HepG2 (cell line): ENCODE measurements at regions not wholly inside any gene's neighbourhood (a gene's known extent, or its start where the extent isn't known, plus 50 kb on each side); places are given as distances from the start of the nearest gene placed in this dataset.

Experiments
- FOXK2 ChIP-seq: fragments of 450-650 bp; IDR thresholded peaks from 2 replicates; pipeline ENCODE4 v1.6.1; 2016
- FOXO1 ChIP-seq: sonication (generic); formaldehyde crosslinking; IDR thresholded peaks from 2 replicates; pipeline ENCODE4 v1.4.0; 2020; ENCODE audit warnings: missing genetic modification reagents
- GFI1 ChIP-seq: sonication (generic); formaldehyde crosslinking; IDR thresholded peaks from 2 replicates; pipeline ENCODE4 v1.5.0; 2020; ENCODE audit warnings: missing genetic modification reagents, mild to moderate bottlenecking, borderline replicate concordance
- GTF3A ChIP-seq: sonication (generic); formaldehyde crosslinking; conservative IDR thresholded peaks from 2 replicates; pipeline ENCODE4 v1.4.0; 2020; ENCODE audit warnings: mild to moderate bottlenecking, missing genetic modification reagents
- HDAC2 ChIP-seq: sonication (generic); formaldehyde crosslinking; IDR thresholded peaks from 2 replicates; pipeline ENCODE4 v1.4.0; 2020; ENCODE audit warnings: missing genetic modification reagents
- HMG20B ChIP-seq: conservative IDR thresholded peaks from 2 replicates; pipeline ENCODE4 v1.6.1; 2016; ENCODE audit warnings: missing genetic modification reagents, missing compliant biosample characterization
- PCBP1 ChIP-seq: fragments of 200-400 bp; formaldehyde crosslinking; IDR thresholded peaks from 2 replicates; pipeline ENCODE4 v1.6.1; 2017; ENCODE audit warnings: mild to moderate bottlenecking, low read depth, low read length, borderline replicate concordance
- RXRA ChIP-seq: sonication (generic); formaldehyde crosslinking; IDR thresholded peaks from 2 replicates; pipeline ENCODE4 v1.5.1; 2020; ENCODE audit warnings: missing genetic modification reagents
- U2AF2 ChIP-seq: fragments of 200-400 bp; formaldehyde crosslinking; IDR thresholded peaks from 2 replicates; pipeline ENCODE4 v1.6.1; 2017; ENCODE audit warnings: low read depth, mild to moderate bottlenecking, low read length
- ZEB1 ChIP-seq: IDR thresholded peaks from 2 replicates; pipeline ENCODE4 v1.6.1; 2012; ENCODE audit warnings: mild to moderate bottlenecking, low read depth, inconsistent platforms; ENCODE audit not compliant: insufficient replicate concordance
- ZFP82 ChIP-seq: sonication (generic); formaldehyde crosslinking; IDR thresholded peaks from 2 replicates; pipeline ENCODE4 v1.5.1; 2020; ENCODE audit warnings: mild to moderate bottlenecking, missing genetic modification reagents, borderline replicate concordance
- ZFP90 ChIP-seq: sonication (generic); formaldehyde crosslinking; IDR thresholded peaks from 2 replicates; pipeline ENCODE4 v1.8.0; 2022; ENCODE audit warnings: missing genetic modification reagents, mild to moderate bottlenecking, inconsistent platforms, borderline replicate concordance
- ZNF230 ChIP-seq: sonication (generic); formaldehyde crosslinking; IDR thresholded peaks from 2 replicates; pipeline ENCODE4 v1.4.0; 2020; ENCODE audit warnings: mild to moderate bottlenecking, missing genetic modification reagents
- ZNF235 ChIP-seq: sonication (generic); formaldehyde crosslinking; IDR thresholded peaks from 2 replicates; pipeline ENCODE4 v1.8.1; 2023; ENCODE audit warnings: mild to moderate bottlenecking, missing genetic modification reagents, borderline replicate concordance
- ZNF484 ChIP-seq: sonication (generic); formaldehyde crosslinking; IDR thresholded peaks from 2 replicates; pipeline ENCODE4 v1.5.1; 2020; ENCODE audit warnings: mild to moderate bottlenecking, low read depth, missing genetic modification reagents, borderline replicate concordance
- ZNF564 ChIP-seq: sonication (generic); formaldehyde crosslinking; IDR thresholded peaks from 2 replicates; pipeline ENCODE4 v1.8.1; 2023; ENCODE audit warnings: mild to moderate bottlenecking, missing genetic modification reagents
- TF ChIP-seq, protein P1 (sequence below): IDR thresholded peaks from 2 replicates; pipeline ENCODE4 v1.6.1; 2012; ENCODE audit warnings: low read length, improper control_type of control experiment
- TF ChIP-seq, protein P2 (sequence below): IDR thresholded peaks from 2 replicates; pipeline ENCODE4 v1.6.1; 2016
- TF ChIP-seq, protein P3 (sequence below): sonication (generic); formaldehyde crosslinking; IDR thresholded peaks from 2 replicates; pipeline ENCODE4 v1.4.0; 2020; ENCODE audit warnings: missing genetic modification reagents
- TF ChIP-seq, protein P4 (sequence below): sonication (generic); formaldehyde crosslinking; IDR thresholded peaks from 2 replicates; pipeline ENCODE4 v1.4.0; 2020; ENCODE audit warnings: missing genetic modification reagents

DNA sequence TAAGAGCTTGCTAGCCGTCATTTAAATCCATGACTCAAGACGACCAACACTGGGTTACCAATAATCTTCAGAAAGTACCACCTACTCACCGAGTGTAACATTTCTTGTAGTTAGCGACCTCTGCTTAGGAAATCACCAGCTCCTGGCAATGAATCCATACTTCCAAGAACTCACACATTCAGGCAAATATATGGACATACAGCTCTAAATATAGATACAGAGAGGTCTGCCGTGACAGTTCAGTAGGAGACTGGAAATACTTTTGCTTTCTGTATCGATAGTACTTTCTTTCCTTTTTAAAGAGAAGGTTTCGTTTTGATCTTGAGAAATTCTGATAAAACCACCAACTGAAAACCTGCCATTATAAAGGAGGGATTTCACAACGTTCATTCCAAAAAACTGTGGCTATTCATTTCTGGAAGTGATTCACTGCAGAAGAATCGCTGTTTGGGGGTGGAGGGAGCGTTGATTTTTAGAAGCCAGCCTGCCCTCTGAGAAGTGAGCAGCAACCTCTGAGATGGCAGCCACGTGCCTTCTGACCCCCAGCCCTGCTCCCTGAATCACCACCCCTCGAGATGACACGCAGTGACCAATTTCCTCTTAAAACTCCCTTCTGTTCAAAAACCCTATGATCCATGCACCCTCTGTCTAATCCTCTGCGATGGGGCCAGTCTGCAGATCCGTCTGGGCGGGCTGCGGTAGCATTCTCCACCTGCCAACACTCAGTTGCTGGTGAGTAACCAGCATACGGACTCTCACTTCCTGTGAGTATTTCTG is 179.0 kb upstream of the KLF14 start (continued):
- TF ChIP-seq, protein P1, sequence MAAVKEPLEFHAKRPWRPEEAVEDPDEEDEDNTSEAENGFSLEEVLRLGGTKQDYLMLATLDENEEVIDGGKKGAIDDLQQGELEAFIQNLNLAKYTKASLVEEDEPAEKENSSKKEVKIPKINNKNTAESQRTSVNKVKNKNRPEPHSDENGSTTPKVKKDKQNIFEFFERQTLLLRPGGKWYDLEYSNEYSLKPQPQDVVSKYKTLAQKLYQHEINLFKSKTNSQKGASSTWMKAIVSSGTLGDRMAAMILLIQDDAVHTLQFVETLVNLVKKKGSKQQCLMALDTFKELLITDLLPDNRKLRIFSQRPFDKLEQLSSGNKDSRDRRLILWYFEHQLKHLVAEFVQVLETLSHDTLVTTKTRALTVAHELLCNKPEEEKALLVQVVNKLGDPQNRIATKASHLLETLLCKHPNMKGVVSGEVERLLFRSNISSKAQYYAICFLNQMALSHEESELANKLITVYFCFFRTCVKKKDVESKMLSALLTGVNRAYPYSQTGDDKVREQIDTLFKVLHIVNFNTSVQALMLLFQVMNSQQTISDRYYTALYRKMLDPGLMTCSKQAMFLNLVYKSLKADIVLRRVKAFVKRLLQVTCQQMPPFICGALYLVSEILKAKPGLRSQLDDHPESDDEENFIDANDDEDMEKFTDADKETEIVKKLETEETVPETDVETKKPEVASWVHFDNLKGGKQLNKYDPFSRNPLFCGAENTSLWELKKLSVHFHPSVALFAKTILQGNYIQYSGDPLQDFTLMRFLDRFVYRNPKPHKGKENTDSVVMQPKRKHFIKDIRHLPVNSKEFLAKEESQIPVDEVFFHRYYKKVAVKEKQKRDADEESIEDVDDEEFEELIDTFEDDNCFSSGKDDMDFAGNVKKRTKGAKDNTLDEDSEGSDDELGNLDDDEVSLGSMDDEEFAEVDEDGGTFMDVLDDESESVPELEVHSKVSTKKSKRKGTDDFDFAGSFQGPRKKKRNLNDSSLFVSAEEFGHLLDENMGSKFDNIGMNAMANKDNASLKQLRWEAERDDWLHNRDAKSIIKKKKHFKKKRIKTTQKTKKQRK: no peak
- TF ChIP-seq U2AF2 (no peak), GFI1 (CRISPR knock-in tag) (no peak), ZNF230 (CRISPR knock-in tag) (no peak), PCBP1 (no peak), HMG20B (no peak), FOXK2 (no peak), FOXO1 (CRISPR knock-in tag) (no peak), HDAC2 (CRISPR knock-in tag) (no peak), ZNF484 (CRISPR knock-in tag) (no peak), GTF3A (CRISPR knock-in tag) (no peak), ZNF235 (CRISPR knock-in tag) (no peak), ZNF564 (CRISPR knock-in tag) (no peak), ZEB1 (no peak), ZFP82 (CRISPR knock-in tag) (no peak), ZFP90 (CRISPR knock-in tag) (no peak), RXRA (CRISPR knock-in tag) (no peak)
- TF ChIP-seq, protein P2, sequence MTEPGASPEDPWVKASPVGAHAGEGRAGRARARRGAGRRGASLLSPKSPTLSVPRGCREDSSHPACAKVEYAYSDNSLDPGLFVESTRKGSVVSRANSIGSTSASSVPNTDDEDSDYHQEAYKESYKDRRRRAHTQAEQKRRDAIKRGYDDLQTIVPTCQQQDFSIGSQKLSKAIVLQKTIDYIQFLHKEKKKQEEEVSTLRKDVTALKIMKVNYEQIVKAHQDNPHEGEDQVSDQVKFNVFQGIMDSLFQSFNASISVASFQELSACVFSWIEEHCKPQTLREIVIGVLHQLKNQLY: peak; percentile 46; the same call in 1 of the 2 replicates
- TF ChIP-seq, protein P3, sequence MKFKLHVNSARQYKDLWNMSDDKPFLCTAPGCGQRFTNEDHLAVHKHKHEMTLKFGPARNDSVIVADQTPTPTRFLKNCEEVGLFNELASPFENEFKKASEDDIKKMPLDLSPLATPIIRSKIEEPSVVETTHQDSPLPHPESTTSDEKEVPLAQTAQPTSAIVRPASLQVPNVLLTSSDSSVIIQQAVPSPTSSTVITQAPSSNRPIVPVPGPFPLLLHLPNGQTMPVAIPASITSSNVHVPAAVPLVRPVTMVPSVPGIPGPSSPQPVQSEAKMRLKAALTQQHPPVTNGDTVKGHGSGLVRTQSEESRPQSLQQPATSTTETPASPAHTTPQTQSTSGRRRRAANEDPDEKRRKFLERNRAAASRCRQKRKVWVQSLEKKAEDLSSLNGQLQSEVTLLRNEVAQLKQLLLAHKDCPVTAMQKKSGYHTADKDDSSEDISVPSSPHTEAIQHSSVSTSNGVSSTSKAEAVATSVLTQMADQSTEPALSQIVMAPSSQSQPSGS (CRISPR knock-in tag): no peak
- TF ChIP-seq, protein P4, sequence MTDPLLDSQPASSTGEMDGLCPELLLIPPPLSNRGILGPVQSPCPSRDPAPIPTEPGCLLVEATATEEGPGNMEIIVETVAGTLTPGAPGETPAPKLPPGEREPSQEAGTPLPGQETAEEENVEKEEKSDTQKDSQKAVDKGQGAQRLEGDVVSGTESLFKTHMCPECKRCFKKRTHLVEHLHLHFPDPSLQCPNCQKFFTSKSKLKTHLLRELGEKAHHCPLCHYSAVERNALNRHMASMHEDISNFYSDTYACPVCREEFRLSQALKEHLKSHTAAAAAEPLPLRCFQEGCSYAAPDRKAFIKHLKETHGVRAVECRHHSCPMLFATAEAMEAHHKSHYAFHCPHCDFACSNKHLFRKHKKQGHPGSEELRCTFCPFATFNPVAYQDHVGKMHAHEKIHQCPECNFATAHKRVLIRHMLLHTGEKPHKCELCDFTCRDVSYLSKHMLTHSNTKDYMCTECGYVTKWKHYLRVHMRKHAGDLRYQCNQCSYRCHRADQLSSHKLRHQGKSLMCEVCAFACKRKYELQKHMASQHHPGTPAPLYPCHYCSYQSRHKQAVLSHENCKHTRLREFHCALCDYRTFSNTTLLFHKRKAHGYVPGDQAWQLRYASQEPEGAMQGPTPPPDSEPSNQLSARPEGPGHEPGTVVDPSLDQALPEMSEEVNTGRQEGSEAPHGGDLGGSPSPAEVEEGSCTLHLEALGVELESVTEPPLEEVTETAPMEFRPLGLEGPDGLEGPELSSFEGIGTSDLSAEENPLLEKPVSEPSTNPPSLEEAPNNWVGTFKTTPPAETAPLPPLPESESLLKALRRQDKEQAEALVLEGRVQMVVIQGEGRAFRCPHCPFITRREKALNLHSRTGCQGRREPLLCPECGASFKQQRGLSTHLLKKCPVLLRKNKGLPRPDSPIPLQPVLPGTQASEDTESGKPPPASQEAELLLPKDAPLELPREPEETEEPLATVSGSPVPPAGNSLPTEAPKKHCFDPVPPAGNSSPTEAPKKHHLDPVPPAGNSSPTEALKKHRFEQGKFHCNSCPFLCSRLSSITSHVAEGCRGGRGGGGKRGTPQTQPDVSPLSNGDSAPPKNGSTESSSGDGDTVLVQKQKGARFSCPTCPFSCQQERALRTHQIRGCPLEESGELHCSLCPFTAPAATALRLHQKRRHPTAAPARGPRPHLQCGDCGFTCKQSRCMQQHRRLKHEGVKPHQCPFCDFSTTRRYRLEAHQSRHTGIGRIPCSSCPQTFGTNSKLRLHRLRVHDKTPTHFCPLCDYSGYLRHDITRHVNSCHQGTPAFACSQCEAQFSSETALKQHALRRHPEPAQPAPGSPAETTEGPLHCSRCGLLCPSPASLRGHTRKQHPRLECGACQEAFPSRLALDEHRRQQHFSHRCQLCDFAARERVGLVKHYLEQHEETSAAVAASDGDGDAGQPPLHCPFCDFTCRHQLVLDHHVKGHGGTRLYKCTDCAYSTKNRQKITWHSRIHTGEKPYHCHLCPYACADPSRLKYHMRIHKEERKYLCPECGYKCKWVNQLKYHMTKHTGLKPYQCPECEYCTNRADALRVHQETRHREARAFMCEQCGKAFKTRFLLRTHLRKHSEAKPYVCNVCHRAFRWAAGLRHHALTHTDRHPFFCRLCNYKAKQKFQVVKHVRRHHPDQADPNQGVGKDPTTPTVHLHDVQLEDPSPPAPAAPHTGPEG (CRISPR knock-in tag): no peak
